HG02884 (cell line): ENCODE measurements at regions not wholly inside any gene's neighbourhood (a gene's known extent, or its start where the extent isn't known, plus 50 kb on each side); places are given as distances from the start of the nearest gene placed in this dataset.
"Not testable (repeated sequence)": the region's sequence is repeated elsewhere in the genome, so short reads cannot be mapped to it uniquely, and the experiment has no call there.

Experiments
- ATAC-seq: cut with Tn5 transposase; IDR thresholded peaks from one replicate; pipeline ENCODE4 v1.9.1; 2021; ENCODE audit warnings: mild to moderate bottlenecking, moderate library complexity; ENCODE audit not compliant: unreplicated experiment

DNA sequence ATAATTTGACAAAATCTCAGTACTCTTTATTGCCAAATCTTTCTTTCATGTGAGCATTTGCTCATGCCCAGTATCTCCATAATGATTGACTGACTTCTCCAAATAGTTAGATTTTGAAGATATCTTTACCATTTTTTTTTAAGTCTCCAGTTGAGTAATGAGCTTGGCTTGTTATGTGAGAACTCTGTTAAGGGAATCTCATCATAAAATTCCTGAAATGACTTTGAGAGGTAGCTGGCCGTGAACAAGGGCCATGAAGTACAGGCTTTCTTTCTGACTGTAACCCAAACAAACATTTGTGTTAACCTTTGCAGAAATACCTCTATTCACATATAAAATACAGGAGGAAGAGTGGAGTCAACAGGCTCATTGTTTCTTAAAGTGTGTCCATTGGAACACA is 449.7 kb downstream of the IRS2 start:
- ATAC-seq, result no peak

DNA sequence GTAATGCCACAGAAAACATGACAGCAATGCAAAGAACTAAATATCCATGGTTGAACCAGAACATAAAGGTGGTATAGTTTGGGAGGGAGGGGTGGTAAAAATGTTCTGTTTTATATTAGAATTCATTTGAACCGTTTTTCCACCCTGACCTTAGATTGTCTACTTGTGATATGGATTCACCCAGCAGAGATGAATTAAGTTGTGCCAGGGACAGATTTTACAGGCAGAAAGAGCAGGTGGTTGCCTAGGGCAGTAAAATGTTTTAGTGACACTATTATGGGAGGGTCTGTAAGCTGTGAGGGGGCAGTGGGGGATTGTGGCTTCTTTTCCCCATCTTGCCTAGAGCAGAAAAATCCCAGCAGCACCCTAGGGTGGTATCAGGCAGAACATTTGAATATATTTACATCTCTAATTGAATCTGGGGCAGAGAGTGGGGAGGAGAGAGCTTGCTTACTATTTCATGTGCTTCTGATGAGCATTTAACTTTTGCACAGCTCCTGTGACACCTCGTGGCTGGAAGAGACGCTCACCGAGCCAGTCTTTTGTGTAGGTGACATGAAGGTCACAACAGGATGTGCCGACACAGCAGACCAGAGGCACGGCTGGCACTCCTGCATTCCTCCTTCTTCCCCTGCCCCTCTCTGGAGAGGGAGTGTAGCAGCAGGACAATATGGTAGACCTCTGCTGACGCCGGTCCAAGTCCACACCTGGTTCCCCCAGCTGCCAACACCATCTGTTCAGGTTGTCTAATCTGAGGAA is 452.3 kb downstream of the IRS2 start:
- ATAC-seq, result no peak

DNA sequence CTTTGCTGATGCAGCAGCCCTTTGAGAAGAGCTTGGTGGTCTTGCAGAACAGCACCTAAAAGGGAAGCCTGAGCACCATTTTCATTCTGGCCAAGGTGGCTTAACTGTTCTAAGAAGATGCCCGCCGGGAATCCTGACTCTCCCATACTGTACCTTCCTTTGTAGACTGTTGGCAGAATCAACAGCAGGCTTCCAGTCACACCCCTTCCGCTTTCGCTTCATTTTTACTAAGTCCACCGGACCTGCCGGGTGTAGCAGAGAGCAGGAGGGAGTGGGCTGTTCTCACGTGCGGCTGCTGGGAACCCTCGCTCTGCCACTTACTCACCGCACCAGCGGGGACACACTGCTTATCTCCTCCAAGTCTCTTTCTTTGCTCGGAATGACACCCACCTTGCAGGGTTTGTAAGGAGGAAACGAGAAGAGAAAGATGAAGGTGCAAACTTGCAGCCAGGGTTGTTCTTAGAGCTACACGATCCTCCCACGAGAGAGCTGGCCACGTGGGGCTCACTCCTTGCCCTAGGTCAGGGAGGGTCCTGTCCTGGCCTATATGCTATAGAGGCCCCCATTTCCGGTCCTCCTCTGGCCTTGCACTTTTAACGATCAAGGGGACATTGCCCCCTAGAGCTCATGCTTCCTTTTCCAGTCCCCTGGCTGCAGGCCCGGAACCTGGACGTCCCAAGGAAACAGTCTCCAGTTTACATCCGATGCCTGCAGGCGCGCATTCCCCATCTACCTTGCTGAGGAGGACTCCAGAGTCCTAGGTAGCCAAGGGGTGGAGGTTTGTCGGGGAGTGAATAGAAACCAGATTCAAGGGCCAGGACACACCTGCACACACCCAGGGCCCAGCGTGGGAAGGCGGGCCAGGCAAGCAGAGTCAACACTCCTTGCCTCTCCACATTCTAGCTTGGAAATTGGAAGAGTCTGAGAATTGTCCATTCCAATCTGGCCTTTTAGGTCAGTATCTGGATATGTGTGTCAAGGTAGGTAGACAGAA is 453.6 kb downstream of the IRS2 start:
- no peak for ATAC-seq

DNA sequence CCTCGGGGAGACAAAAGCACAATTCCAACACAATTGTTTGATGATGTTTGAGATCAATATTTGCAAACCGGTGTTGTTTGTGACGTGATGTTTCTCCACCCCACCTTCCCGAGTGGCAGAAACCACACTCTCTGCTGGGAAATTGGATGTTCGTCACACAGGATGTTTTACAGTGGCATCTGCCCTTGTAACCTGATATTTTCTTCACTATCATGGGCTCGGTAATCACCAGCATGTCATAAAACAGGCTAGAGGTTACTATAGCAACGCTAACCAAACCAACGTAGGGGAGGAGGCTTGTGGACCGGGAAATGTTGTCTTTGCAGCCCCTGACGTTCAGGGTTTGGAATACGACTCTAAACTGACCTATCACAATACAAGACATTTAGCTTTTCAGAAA is 454.5 kb downstream of the IRS2 start:
- ATAC-seq, result no peak

DNA sequence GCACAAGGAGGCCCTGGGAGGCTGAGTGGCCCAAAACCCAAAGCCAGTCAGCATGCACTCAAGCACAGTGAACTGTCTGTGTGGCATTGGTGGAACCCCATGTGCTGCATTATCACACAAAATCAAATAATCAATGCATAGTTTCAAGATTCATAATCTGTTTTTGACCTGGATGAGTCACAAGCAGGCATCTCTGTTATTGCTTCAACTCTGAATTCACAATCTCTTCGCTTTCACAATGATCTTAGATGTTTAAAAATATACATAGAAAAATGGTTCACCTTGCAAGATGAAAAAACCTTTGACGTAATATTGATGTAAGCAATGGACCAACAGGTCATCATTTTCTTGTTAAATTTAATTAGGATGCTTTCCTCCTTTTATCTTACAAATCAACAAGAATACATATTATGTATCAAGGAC is 455.4 kb downstream of the IRS2 start:
- ATAC-seq, result no peak

DNA sequence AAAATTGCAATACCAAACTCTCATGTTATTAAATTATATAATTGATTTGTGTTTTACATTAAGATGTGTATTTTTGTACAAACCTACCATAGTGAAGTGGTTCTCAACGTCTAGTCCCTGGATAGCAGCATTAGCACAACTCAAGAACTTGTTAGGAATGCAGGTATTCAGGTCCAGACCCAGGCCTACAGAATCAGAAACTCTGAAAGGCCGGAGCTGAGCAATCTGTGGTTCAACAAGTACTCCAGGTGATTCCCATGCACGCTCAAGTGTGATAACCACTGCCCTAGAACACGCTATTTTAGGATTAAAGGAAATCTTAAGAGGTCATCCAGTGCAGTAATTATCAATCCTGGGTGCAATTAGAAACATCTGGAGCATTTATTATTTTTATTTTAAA is 456.3 kb downstream of the IRS2 start:
- no peak for ATAC-seq

DNA sequence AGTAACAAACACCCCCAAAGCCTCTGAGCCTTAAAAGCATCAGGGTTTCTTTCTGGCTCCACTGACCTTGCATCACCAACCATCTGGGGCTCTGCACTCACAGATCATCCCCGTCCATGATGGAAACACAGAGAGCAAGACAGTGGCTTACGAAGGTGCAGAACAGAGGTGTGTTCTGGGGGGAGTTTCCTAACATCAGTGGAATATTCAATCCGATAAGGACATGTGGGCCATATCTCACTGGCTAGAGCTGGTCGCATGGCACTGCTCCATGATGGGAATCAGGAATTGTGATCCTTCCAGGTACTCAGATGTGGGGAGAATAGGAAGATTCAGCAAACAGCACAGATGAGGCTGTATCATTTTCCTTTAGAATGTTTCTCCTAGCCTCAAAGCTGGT is 457.2 kb downstream of the IRS2 start:
- ATAC-seq, result no peak

DNA sequence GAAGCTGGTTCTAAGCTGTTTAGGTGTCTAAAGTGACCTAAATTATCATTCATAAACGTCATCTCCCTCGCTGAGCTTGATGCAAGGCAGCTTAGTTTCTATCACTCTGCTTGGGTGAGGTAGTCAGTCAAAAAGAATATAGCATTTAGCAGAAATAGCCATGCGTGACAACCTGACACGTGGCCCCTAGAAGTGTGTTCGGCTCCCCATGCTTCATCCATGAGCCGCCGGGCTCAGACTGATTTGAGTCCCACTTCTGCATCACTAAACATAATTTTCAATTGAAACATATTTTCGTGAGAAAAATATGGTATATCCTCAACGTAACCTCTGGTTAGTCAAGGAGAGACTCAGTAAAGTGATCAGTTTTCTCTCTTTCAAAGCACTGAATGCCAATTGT is 459.8 kb downstream of the IRS2 start:
- ATAC-seq, result no peak

DNA sequence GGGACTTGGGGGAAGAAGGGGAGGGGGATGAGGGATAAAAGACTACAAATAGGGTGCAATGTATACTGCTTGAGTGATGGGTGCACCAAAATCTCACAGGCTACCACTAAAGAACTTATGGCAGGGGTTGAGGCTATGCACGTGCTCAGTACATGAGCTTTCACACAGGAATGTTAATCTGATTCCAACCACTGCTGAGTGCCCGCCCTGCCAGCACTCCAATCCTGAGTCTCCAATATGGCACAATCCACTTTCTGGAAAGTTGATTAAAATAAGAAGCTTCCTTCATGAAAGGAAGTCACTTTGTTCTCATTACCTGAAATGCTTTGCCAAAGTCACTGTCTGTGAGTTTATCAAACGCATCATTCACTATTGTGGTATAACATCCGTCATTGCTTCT is 463.0 kb downstream of the IRS2 start:
- ATAC-seq, result no peak

DNA sequence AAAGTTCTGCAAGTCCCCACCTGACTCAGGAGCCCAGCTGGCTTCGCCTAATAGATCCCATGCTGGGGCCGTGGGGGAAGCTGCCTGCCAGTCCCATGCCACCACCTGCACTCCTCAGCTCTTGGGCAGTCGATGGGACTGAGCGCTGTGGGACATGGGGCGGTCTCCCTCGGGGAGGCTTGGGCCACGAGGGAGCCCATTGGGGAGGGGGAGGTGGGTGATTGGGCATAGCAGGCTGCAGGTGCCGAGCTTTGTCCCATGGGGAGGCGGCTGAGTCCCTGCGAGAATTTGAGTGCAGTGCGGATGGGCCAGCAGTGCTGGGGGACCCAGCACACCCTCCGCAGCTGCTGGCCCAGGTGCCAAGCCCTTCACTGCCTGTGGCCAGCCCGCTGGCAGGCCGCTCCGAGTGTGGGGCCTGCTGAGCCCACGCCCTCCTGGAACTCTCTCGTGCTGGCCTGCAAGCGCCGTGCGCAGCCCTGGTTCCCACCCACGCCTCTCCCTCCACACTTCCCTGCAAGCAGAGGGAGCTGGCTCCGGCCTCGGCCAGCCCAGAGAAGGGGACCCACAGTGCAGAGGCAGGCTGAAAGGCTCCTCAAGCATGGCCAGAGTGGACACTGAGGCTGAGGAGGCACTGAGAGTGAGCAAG is 467.3 kb downstream of the IRS2 start:
- no peak for ATAC-seq

DNA sequence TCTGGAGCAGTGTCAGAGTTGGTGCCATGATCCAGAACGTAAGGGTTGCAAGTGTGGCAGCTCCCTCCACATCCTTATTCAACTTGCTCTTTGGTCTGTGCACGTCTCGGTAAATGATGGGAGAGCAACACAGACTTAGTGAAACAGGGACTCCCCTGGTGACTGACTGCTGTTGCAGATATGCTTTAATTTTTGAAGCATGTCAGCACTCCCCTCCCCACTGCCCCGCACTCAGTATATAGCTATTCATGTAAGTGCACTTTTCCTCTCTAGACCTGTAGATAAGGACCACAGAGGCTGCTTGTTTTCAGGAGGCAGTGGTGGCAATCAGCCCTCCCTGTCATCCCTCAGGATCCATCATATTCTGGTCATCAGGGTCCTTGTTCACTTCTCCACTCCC is 470.9 kb downstream of the IRS2 start:
- ATAC-seq, result no peak

DNA sequence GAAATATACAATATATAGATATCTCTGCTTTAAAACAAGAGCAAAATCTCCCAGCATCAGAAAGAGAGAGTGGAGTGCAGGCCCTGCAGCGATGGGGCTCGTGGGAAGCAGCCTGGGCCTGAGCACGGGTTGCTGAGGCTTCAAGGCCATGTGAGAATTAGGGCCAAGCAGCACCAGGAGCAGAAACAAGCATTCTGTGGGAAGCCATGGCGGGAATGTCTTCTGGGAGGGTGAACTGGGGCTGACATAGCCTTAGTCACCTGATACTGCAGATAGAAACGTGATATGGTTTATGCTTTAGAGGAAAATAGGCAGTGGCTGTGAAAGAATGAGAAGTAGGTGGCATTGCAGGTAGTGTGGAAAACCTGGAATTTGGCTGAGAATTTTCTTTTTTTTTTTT is 472.3 kb downstream of the IRS2 start:
- no peak for ATAC-seq

DNA sequence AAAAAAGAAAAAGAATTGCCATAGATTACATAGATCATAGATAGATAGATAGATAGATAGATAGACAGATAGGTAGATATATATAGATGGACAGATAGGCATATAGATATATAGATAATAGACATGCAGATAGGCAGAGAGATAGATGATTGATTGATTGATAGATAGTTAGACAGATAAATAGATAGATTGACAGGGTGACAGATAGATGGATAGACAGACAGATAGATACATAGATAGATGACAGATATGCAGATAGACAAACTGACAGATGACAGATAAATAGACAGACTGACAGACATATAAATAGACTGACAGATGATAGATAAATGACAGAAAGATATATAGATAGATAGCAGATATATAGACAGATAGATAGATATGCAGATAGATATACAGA is 474.0 kb downstream of the IRS2 start:
- no peak for ATAC-seq

DNA sequence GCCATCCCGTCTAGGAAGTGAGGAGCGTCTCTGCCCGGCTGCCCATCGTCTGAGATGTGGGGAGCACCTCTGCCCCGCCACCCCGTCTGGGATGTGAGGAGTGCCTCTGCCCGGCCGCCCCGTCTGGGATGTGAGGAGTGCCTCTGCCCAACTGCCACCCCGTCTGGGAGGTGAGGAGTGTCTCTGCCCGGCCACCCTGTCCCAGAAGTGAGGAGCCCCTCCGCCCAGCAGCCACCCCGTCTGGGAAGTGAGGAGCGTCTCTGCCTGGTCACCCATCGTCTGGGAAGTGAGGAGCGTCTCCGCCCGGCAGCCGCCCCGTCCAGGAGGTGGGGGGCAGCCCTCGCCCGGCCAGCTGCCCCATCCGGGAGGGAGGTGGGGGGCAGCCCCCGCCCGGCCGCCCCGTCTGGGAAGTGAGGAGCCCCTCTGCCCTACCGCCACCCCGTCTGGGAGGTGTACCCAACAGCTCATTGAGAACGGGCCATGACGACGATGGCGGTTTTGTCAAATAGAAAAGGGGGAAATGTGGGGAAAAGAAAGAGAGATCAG is 474.9 kb downstream of the IRS2 start:
- ATAC-seq, result not testable (repeated sequence)

DNA sequence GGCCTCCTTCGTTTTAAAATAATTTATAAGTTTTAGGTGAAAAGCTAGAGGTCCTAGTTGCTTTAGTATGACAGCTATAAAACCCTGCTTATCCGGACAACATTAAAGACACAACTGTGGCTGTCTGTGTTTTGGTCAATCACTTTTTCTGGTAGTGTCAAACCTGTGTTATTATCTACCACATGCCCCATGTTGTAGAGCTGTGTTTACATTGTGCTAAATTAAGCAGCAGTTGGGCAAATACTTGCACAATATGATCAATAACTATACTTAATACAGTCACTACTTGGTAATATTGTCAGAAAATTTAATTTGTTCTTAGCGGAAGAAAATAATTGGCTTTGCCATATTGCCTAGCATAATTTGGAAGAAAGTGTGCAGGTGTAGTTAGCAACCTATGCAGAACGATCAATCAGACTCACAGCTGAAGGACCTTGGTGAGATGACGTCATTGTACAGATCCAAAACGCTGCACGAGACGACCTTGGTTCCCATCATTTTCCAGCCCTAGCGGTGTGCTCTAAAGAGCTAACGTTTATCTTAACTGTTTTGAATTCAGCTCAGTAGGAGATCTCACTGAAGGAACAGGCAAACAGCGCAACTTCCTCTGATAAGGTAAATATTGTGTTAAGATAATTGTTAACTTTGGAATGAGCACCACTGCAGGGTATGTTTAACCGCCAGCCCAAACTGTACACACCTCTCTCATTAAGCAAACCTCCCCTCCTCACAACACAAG is 476.6 kb downstream of the IRS2 start:
- ATAC-seq, result no peak

DNA sequence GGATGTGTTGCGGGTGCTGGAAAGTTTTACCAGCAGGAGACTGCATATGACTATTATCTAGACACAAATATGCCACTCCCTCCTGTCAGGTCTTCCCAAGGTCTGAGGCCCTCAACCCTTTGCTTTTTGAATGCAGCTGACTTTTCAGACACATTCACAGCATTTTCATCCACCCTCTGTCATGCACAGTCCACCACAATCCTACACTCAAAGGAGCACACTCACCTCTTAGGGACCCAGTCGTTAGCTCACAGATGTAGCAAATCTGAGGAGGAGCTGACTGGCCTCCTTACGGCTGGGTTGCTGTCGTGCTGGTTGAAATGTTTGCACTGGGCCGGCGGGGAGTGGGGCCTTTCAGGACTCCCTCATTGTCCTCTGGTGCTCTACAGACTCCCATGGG is 479.4 kb downstream of the IRS2 start:
- ATAC-seq, result no peak

DNA sequence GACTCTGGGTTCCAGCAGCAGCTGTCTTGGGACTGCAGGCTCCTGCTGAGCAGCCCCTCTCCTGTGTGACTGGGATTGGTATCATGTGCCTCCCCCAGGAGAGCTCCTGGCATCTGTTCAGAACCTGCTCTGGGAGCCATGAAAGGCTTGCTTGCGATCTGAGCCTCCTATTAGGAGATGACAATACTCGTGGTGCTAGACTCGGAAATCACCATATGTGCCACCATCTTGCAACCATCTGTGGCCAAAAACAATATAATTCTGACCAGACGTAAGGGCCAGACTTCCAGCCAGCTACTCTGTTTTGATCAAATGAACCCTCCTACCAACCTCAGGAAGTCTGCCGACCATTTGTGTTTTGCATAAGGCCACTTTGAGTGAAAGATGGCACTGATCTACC is 484.7 kb downstream of the IRS2 start:
- no peak for ATAC-seq

DNA sequence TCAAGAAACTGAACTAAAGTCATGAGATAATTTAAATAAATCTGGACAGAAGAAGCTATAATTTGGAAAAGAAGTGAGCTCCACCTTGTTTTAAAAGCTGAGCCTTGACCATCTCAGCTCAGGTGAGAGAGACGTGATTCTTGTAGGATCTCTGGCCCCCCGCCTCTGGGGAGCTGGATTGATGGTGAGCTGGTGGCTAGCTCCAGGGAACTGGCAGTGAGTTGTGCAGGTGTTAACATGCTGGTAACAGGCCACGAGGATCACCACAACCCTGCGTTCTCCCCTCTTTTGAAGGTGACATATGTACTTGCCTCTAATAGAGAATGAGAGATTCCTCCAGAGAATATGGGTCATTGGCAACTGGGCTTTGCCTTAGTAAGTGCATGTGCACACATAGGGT is 485.1 kb downstream of the IRS2 start:
- no peak for ATAC-seq

DNA sequence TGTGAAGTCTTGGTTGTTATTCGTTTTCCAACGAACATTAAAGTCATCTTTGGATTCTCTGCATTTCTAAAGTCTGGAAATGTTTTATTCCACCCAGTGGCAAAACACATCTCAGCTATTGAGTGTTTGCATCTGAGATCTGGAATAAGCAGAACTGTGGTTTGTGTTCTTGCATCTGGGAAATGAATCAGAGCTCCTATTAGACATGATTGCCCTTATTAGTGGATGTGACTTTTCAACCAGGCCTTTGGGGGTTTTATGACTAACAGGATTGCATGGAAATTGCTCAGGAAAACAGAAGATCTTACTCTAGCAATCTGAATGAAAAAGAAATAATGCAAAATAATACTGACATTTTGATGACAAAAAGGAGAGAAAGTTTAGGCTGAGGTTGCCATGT is 488.8 kb downstream of the IRS2 start:
- ATAC-seq, result no peak

DNA sequence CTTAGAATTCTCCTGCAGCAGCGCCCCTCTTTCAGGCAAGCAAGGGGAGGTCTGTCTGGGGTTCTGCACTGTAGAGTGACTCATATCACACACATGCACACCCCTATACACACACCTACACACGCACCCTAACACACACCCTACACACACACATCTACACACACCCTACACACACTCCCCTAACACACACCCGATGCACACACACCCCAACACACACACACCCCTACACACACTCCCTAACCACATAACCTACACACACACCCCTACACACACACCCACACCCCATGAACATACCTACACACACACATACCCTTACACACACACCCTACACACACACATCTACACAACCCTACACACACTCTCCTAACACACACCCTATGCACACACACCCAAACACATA is 493.2 kb downstream of the IRS2 start:
- no peak for ATAC-seq
